Activated T-cell treated with anti-CD3 and anti-CD28 coated beads, Interleukin-2, amount 50 U/mL, for 1 hour (primary cell): ENCODE measurements at regions not wholly inside any gene's neighbourhood (a gene's known extent, or its start where the extent isn't known, plus 50 kb on each side); places are given as distances from the start of the nearest gene placed in this dataset.
"Not testable (repeated sequence)": the region's sequence is repeated elsewhere in the genome, so short reads cannot be mapped to it uniquely, and the experiment has no call there.

Source experiments
- DNase-seq: peaks from one replicate; pipeline ENCODE4 v3.0.0-alpha.2; 2020

DNA sequence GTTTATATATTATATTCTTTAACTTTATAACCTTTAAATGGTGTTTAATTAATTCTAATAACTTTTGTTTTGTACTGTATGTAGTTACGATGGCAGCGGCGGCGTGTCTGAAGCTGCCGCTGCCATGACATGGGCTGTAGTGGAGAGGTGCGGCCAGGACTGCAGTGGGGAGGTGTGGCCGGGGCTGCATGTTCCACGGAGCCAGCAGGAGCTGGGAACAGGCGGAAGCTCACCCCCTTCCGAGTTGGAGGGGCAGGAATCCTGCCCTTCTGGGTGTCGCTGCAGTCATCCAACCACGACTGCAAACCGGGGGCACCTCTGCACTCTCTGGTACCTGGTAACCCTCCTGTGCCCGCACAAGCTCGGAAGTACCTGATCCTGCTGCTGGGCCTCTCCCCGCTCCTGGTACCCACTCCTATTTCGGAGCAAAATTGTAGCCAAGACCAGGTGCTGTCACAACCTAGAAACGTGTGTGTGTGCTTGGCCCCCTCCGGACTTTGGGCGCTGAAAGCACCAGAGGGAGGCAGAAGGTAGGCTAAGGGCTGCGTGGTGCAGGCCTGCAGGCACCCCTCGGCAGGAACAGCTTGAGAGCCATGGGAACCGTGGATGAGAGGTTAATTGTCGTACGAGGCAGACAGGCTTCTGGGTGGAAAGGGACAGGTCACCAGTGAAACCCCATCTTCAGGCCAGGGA is 1329.7 kb upstream of the SLC39A10 start:
- no peak for DNase-seq

- DNase-seq: no peak
Measured at GRCh38 chr2:194323740-194324139, 1333.3 kb upstream of the SLC39A10 start.

DNA sequence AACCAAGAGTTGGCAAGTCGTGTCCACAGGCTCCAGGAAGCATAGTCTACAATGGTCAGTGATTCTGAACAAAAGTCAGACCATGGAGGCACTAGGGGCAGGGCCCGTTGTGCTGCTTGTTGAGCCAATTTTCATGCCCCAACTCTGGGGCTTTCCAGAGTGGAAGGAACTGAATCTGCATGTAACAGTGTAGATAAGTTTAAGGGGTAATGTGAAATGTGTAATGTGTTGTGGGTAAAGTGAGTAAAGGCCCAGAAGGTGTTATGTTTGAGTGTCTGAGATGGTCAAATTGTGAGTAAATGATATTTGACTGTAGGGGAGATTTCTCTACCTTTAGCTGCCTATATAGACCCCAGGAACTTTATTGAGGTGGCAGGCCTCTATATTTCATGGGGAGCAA is 1336.5 kb upstream of the SLC39A10 start:
- DNase-seq: no peak

DNA sequence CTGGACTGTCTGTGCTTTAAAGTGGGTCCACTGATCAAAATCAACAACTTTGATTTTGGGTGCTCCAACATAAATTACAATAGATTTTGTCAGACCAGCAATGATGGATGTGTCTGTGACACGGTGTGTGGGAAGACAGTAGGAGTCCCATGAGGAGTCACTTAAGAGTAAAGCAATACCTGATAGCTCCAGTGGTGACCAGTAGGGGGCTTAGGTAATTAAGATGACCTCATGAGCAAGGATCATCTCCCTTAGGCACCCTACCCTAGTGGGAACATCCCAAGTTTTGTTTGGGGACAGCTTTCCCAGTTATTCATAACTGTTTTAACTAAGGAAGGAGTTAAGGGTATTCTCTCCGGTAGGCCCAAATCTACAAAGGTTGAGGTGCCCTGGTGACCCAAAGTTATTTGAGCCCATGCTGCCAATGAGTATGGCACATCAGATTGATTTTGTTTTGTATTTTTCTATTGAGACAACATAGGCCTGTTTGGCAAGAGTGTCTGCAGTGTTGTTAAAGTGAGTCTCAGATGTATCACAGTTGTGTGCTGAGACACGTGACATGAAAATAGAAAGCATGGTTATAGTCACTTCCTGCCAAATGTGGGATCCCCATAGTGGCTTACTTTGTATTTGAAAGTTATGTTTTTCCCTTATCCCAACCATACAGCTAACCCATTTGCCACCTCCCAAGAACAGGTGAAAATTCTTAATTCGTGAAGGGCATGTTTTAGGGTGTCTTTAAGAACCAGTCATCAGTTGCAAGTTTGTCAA is 1337.6 kb upstream of the SLC39A10 start:
- DNase-seq: no peak

DNA sequence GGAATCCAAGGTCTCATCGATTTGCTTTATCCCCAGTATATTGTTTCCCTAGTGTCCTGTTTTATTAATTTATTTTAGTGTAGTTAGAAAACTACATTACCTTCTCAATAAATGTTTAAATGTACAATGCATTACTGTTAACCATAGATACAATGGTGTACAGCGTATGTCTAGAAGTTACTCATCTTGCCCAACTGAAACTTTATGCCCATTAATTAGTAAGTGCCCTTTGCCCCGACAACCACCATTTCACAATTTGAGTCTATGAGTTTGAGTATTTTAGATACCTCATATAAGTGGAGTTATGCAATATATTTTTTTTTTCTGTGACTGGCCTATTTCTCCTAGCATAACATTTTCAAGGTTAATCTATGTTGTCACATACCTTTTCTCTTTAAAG is 1343.0 kb upstream of the SLC39A10 start:
- no peak for DNase-seq

DNA sequence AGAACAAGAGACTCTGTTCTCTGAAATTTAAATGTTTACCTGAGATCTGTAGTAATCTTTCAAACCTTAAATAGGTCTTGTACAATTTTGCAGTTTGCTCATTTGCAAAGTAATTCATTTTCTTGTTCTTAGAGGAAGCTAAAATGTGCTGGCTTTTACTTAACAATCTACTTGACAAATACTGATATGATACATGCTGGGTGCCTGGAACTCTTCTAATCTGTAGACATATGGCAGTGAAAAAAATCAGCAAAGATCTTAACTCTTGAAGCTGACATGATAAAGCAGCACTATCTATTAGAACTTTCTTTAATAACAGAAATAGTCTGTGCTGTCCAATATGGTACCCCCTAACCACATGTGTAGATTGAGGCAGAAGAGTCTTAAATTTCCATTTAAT is 1352.8 kb upstream of the SLC39A10 start:
- DNase-seq: no peak

DNA sequence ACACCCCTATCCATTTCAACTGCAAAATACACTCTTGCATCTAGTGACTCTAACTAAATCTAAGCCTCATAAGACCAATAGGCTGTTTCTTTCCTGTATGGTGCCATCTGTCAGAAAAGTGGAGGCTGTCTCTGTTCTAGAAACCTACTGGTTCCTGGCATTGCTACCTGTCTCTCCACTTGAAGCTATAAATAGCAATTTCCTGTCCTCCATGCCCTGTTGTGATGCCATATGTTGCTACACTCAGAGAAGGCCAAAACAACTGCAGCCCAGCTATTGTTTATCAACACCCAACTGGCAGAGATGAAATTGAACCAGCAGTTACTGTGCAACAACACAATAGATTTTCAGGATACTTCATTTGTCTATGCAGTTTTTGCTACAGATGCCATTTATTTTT is 1355.1 kb upstream of the SLC39A10 start:
- DNase-seq: no peak

- no peak for DNase-seq
Measured at GRCh38 chr2:194294156-194294555, 1362.9 kb upstream of the SLC39A10 start.

DNA sequence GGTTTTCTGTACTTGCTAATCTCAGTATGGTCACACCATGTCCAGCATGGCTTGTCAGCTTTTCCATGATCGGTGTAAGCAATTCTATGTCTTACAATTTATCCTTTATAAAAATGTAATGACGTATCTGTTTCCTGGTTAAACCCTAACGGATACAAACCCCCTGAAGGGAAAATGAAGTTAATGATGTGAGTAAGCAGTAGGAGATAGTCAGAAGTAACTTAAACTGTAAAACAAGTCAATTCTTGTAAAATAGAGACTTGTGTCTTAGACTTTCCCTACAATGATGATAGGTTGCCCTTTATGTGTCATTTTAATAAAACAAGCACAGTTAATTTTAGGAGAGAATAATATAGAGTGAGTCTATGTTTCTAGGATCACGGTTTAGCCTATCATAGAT is 1365.9 kb upstream of the SLC39A10 start:
- no peak for DNase-seq

- no peak for DNase-seq
Measured at GRCh38 chr2:194289712-194290346, 1367.2 kb upstream of the SLC39A10 start.

DNA sequence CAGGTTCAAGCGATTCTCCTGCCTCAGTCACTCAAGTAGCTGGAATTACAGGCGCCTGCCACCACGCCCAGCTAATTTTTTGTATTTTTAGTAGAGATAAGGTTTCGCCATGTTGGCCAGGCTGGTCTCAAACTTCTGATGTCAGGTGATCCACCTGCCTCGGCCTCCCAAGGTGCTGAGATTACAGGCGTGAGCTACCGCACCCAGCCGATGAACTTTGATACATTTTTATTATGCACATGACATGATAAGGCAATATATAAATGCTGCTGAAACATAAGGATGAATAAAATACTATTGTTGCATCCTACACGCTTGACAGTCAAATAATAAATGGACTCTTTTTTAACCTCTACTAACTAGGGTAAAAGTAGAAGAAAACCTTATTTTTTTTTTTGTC is 1380.4 kb upstream of the SLC39A10 start:
- not testable (repeated sequence) for DNase-seq

DNA sequence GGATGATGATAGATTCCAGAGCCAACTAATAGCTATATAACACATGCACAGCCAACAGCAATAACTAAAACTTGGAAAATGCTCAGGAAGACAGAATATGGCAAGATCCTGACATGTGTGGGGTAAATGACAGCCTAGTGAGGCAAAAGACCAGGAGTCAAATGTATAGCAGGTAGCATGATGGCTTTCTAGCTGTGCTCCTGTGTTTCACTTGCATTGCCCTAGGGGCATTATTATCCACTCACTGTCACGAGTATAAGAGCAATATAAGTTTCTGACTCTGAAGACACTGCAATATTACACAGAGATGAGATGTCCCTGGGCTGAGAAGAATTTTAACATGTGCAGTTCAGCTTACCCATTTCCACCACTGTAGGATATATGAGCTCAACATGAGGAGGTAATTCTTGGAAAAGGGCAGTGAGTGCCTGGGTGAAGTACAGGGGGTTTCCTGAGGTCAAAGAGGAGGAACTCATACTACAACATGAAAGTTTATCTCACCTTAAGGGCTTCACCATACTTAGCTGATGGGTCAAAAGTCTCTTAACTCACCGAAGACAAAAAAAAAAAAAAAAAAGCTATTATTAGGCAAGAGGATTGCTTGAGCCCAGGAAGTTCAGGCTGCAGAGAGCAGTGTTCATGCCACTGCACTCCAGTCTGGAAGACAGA is 1385.6 kb upstream of the SLC39A10 start:
- DNase-seq: no peak

DNA sequence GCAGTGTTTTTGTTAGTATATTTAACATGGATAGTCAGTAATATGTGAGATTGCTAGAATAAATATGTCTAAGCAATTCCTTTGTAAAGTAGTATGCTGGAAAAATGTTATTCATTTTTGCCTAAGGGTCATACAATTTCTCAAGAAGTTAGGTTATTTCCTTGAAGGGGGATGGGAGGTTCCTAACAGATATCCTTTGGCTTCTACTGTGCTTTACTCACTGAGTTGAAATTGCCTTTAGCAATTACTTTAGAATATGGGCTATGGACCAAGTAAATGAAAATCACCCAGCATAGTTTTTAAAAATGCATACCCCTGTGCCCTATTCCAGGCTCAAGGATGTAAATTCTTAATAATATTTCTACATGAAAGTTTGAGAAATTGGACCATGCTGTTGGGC is 1386.4 kb upstream of the SLC39A10 start:
- DNase-seq: no peak

- DNase-seq: no peak
Measured at GRCh38 chr2:194264586-194264985, 1392.4 kb upstream of the SLC39A10 start.

DNA sequence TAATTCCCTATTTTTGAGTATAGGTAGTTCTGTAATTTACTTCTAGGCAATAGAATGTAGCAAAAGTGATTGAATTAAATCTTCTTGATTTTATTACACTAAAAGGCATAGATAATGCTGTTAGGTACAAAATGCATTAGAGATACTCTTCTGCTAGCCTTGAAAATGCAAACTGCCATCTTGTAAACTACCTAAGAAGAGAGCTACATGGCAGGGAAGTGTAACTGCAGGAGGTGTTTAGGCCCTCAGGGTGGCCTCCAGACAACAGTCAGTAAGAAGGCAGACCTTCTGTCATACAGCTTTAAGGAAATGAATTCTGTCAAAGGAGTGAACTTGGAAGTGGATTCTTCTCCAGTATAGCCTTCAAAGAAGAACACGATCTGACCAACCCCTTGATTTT is 1396.8 kb upstream of the SLC39A10 start:
- no peak for DNase-seq

DNA sequence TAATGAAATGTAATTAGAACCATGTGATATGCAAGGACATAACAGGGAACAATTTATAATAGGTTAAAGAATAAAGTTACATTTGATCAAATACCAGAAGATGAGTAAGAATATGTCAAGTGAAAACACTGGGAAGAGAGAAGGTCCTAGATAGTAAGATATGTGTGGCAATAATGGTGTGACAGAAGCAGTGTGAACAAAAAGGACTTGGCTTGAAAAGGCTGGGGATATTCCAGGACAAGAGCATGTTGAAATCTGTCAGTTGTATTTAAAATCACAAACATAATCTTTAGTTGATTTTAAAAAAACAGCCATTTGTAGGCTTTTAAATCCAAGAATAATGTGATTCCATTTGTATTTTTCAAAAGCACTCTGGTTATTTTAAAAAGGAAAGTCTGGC is 1399.9 kb upstream of the SLC39A10 start:
- no peak for DNase-seq

DNA sequence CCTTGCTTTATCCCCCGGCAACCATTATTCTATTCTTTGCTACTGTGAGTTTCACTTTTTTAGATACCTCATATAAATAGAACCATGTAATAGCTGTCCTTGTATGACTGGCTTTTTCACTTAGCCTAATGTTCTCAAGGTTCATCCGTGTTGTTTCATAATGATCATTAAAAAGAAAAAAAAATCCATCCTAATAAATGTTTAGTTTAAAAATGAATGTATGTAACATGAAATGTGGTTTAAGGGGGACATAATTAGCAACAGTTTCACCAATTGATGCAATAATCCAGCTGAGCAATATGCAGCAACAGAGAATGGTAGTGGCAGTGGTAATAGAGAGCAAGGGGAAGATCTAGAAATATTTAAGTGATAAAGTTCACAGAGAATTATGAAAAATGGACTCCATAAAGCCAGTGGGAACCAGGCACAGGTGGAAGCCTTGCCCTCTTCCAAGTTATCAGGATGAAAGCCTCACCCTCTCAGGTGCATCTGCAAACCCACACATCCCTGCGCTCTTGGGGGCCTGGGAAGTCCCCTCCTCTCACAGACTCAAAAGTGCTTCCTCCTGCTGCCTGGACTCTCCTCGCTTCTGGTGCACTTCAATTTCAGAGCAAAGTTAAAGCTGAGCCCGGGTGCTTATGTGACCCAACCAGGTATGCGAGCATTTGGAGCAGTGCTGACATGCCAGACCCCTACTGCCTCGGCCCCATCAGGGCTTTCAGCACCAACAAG is 1403.3 kb upstream of the SLC39A10 start:
- no peak for DNase-seq

- no peak for DNase-seq
Measured at GRCh38 chr2:194252127-194252526, 1404.9 kb upstream of the SLC39A10 start.

- no peak for DNase-seq
Measured at GRCh38 chr2:194232600-194232999, 1424.4 kb upstream of the SLC39A10 start.

GRCh38 chr2:194223218-194223617 is 1433.8 kb upstream of the SLC39A10 start:
- no peak for DNase-seq

DNA sequence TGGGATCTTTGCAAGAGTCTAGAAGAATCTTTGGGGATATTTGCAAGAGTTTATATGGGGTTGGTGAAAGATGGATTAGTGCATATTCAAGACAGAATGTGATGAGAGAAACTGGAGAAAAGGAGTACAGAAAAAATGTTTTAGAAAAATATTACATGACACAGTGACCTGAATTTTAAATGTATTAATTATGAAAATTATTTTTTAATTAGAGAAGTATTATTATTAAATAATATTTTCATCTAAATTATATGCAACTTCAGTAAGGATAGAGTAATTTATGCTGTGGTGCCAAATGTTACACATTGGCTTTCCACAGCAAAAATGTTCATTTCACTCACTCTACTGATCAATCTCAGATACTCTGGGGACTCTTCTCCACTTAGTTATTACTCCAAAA is 1442.8 kb upstream of the SLC39A10 start:
- DNase-seq: no peak

- DNase-seq: no peak
Measured at GRCh38 chr2:194205568-194206227, 1451.3 kb upstream of the SLC39A10 start.
